ENCODE measurements at regions not wholly inside any gene's neighbourhood (a gene's known extent, or its start where the extent isn't known, plus 50 kb on each side); places are given as distances from the start of the nearest gene placed in this dataset.

- Histone ChIP-seq H2AK5ac (ENCODE audit: low read length) (no peak overlapping the region), H3K36me3 (ENCODE audit: control insufficient read depth in 1 of 2, insufficient read depth in 2 of 2, low read length in 2 of 2) (no peaks in the 10 kb centered on the region), H2BK5ac (ENCODE audit: low read depth, low read length, poor library complexity) (no peak overlapping the region), H3K9me3 (ENCODE audit: insufficient read depth, low read depth, low read length) (peaks cover 2% of the 10 kb centered on the region), H3K79me2 (ENCODE audit: control insufficient read depth, insufficient read depth, low read length, poor library complexity) (no peaks in the 10 kb centered on the region), H3K79me1 (ENCODE audit: low read length) (no peaks in the 10 kb centered on the region), H3K4me2 (ENCODE audit: low read length) (no peak overlapping the region), H2BK120ac (ENCODE audit: insufficient read depth, low read length, poor library complexity) (no peak overlapping the region), H3K9ac (ENCODE audit: low read length) (no peak overlapping the region), H3K27me3 (ENCODE audit: insufficient read depth, low read length) (no peaks in the 10 kb centered on the region), H3K4ac (ENCODE audit: low read depth, low read length) (no peak overlapping the region), H3K4me3 (ENCODE audit: low read depth, low read length) (no peak overlapping the region), H4K8ac (ENCODE audit: low read depth, low read length) (no peak overlapping the region), H4K91ac (ENCODE audit: low read depth, low read length) (no peak overlapping the region), H3K4me1 (ENCODE audit: control insufficient read depth in 1 of 2, insufficient read depth in 2 of 2, low read length in 2 of 2) (no peaks in the 10 kb centered on the region), H3K23ac (ENCODE audit: low read length) (no peak overlapping the region), H3K14ac (ENCODE audit: low read length) (no peak overlapping the region), H3K27ac (ENCODE audit: low read depth, low read length) (no peak overlapping the region), H2BK12ac (ENCODE audit: low read length) (no peak overlapping the region), H3K18ac (ENCODE audit: low read length) (no peak overlapping the region), H4K12ac (ENCODE audit: low read depth, low read length) (no peak overlapping the region), H2AFZ (ENCODE audit: insufficient read depth, low read length, poor library complexity) (no peak overlapping the region)
- WGBS (ENCODE audit: extremely low coverage, insufficient coverage, insufficient read length), result no CpG with 5 or more reads among the region's 9 CpGs
- DNase-seq, result no peak
Observed at GRCh38 chr2:217017456-217018252, 157.8 kb upstream of the TNP1 start.

- H3K4ac ChIP-seq (ENCODE audit: low read depth, low read length), result no peak overlapping the region
Observed at GRCh38 chr2:217016796-217017419, 157.0 kb upstream of the TNP1 start.

GRCh38 chr2:217014328-217015105 lies 154.7 kb upstream of the TNP1 start:
- no peak overlapping the region for H3K9ac ChIP-seq (ENCODE audit: low read length)
- H3K4me3 ChIP-seq (ENCODE audit: low read depth, low read length), result no peak overlapping the region
- no peak overlapping the region for H2BK120ac ChIP-seq (ENCODE audit: insufficient read depth, low read length, poor library complexity)
- no peak overlapping the region for H3K23ac ChIP-seq (ENCODE audit: low read length)
- no peak overlapping the region for H2BK12ac ChIP-seq (ENCODE audit: low read length)
- no peaks in the 10 kb centered on the region for H3K36me3 ChIP-seq (ENCODE audit: control insufficient read depth in 1 of 2, insufficient read depth in 2 of 2, low read length in 2 of 2)
- no peak overlapping the region for H3K18ac ChIP-seq (ENCODE audit: low read length)
- H3K4me1 ChIP-seq (ENCODE audit: control insufficient read depth in 1 of 2, insufficient read depth in 2 of 2, low read length in 2 of 2), result no peaks in the 10 kb centered on the region
- no peak overlapping the region for H3K4ac ChIP-seq (ENCODE audit: low read depth, low read length)
- no peak overlapping the region for H4K12ac ChIP-seq (ENCODE audit: low read depth, low read length)
- WGBS (ENCODE audit: extremely low coverage, insufficient coverage, insufficient read length), result no CpG with 5 or more reads among the region's 6 CpGs
- no peak for DNase-seq
- H4K91ac ChIP-seq (ENCODE audit: low read depth, low read length), result no peak overlapping the region
- no peaks in the 10 kb centered on the region for H3K79me1 ChIP-seq (ENCODE audit: low read length)
- peaks cover 2% of the 10 kb centered on the region for H3K9me3 ChIP-seq (ENCODE audit: insufficient read depth, low read depth, low read length)
- no peak overlapping the region for H2AK5ac ChIP-seq (ENCODE audit: low read length)
- H3K4me2 ChIP-seq (ENCODE audit: low read length), result no peak overlapping the region
- H3K27me3 ChIP-seq (ENCODE audit: insufficient read depth, low read length), result no peaks in the 10 kb centered on the region
- no peak overlapping the region for H3K14ac ChIP-seq (ENCODE audit: low read length)
- no peak overlapping the region for H2BK5ac ChIP-seq (ENCODE audit: low read depth, low read length, poor library complexity)
- no peaks in the 10 kb centered on the region for H3K79me2 ChIP-seq (ENCODE audit: control insufficient read depth, insufficient read depth, low read length, poor library complexity)
- no peak overlapping the region for H4K8ac ChIP-seq (ENCODE audit: low read depth, low read length)
- no peak overlapping the region for H2AFZ ChIP-seq (ENCODE audit: insufficient read depth, low read length, poor library complexity)
- no peak overlapping the region for H3K27ac ChIP-seq (ENCODE audit: low read depth, low read length)

More at GRCh38 chr2:217016796-217017419, 157.0 kb upstream of the TNP1 start:
- no CpG with 5 or more reads among the region's 7 CpGs for WGBS (ENCODE audit: extremely low coverage, insufficient coverage, insufficient read length)
- Histone ChIP-seq H3K14ac (ENCODE audit: low read length) (no peak overlapping the region), H4K91ac (ENCODE audit: low read depth, low read length) (no peak overlapping the region), H2AK5ac (ENCODE audit: low read length) (no peak overlapping the region), H3K18ac (ENCODE audit: low read length) (no peak overlapping the region), H4K12ac (ENCODE audit: low read depth, low read length) (no peak overlapping the region), H3K9me3 (ENCODE audit: insufficient read depth, low read depth, low read length) (peaks cover 2% of the 10 kb centered on the region), H3K27ac (ENCODE audit: low read depth, low read length) (no peak overlapping the region), H2BK5ac (ENCODE audit: low read depth, low read length, poor library complexity) (no peak overlapping the region), H3K79me1 (ENCODE audit: low read length) (no peaks in the 10 kb centered on the region), H2BK120ac (ENCODE audit: insufficient read depth, low read length, poor library complexity) (no peak overlapping the region), H3K4me1 (ENCODE audit: control insufficient read depth in 1 of 2, insufficient read depth in 2 of 2, low read length in 2 of 2) (no peaks in the 10 kb centered on the region), H3K9ac (ENCODE audit: low read length) (no peak overlapping the region), H3K36me3 (ENCODE audit: control insufficient read depth in 1 of 2, insufficient read depth in 2 of 2, low read length in 2 of 2) (no peaks in the 10 kb centered on the region), H3K4me2 (ENCODE audit: low read length) (no peak overlapping the region), H4K8ac (ENCODE audit: low read depth, low read length) (no peak overlapping the region), H2BK12ac (ENCODE audit: low read length) (no peak overlapping the region), H3K23ac (ENCODE audit: low read length) (no peak overlapping the region), H3K79me2 (ENCODE audit: control insufficient read depth, insufficient read depth, low read length, poor library complexity) (no peaks in the 10 kb centered on the region), H3K27me3 (ENCODE audit: insufficient read depth, low read length) (no peaks in the 10 kb centered on the region), H2AFZ (ENCODE audit: insufficient read depth, low read length, poor library complexity) (no peak overlapping the region), H3K4me3 (ENCODE audit: low read depth, low read length) (no peak overlapping the region)
- DNase-seq, result no peak

GRCh38 chr2:217013926-217014325 lies 154.1 kb upstream of the TNP1 start:
- Histone ChIP-seq H3K27me3 (ENCODE audit: insufficient read depth, low read length) (no peaks in the 10 kb centered on the region), H3K18ac (ENCODE audit: low read length) (no peak overlapping the region), H4K12ac (ENCODE audit: low read depth, low read length) (no peak overlapping the region), H2BK120ac (ENCODE audit: insufficient read depth, low read length, poor library complexity) (no peak overlapping the region), H3K9me3 (ENCODE audit: insufficient read depth, low read depth, low read length) (peaks cover 2% of the 10 kb centered on the region), H3K23ac (ENCODE audit: low read length) (no peak overlapping the region), H2AFZ (ENCODE audit: insufficient read depth, low read length, poor library complexity) (no peak overlapping the region), H2BK5ac (ENCODE audit: low read depth, low read length, poor library complexity) (no peak overlapping the region), H3K36me3 (ENCODE audit: control insufficient read depth in 1 of 2, insufficient read depth in 2 of 2, low read length in 2 of 2) (no peaks in the 10 kb centered on the region), H4K91ac (ENCODE audit: low read depth, low read length) (no peak overlapping the region), H3K9ac (ENCODE audit: low read length) (no peak overlapping the region), H3K79me2 (ENCODE audit: control insufficient read depth, insufficient read depth, low read length, poor library complexity) (no peaks in the 10 kb centered on the region), H3K4me3 (ENCODE audit: low read depth, low read length) (no peak overlapping the region), H3K4ac (ENCODE audit: low read depth, low read length) (no peak overlapping the region), H2BK12ac (ENCODE audit: low read length) (no peak overlapping the region), H3K14ac (ENCODE audit: low read length) (no peak overlapping the region), H3K4me2 (ENCODE audit: low read length) (no peak overlapping the region), H3K4me1 (ENCODE audit: control insufficient read depth in 1 of 2, insufficient read depth in 2 of 2, low read length in 2 of 2) (no peaks in the 10 kb centered on the region), H3K27ac (ENCODE audit: low read depth, low read length) (no peak overlapping the region), H4K8ac (ENCODE audit: low read depth, low read length) (no peak overlapping the region), H2AK5ac (ENCODE audit: low read length) (no peak overlapping the region), H3K79me1 (ENCODE audit: low read length) (no peaks in the 10 kb centered on the region)
- WGBS (ENCODE audit: extremely low coverage, insufficient coverage, insufficient read length), result no CpG with 5 or more reads among the region's 3 CpGs
- no peak for DNase-seq
